ENCODE measurements at regions not wholly inside any gene's neighbourhood (a gene's known extent, or its start where the extent isn't known, plus 50 kb on each side); places are given as distances from the start of the nearest gene placed in this dataset.
"Not testable (repeated sequence)": the region's sequence is repeated elsewhere in the genome, so short reads cannot be mapped to it uniquely, and the experiment has no call there.

- DNase-seq (ENCODE audit: low read depth, low spot score): no peak
Measured at GRCh38 chrX:104513162-104513561, 52.8 kb upstream of the IL1RAPL2 start.

GRCh38 chrX:104510801-104511200, 55.2 kb upstream of the IL1RAPL2 start:
- DNase-seq (ENCODE audit: low read depth, low spot score): no peak

- no peak for DNase-seq (ENCODE audit: low read depth, low spot score)
Measured at GRCh38 chrX:104502460-104502859, 63.5 kb upstream of the IL1RAPL2 start.

GRCh38 chrX:104488811-104489210, 77.2 kb upstream of the IL1RAPL2 start:
- DNase-seq (ENCODE audit: low read depth, low spot score): no peak

GRCh38 chrX:104486691-104487090, 79.3 kb upstream of the IL1RAPL2 start:
- no peak for DNase-seq (ENCODE audit: low read depth, low spot score)

GRCh38 chrX:104482757-104483156, 83.2 kb upstream of the IL1RAPL2 start:
- DNase-seq (ENCODE audit: low read depth, low spot score): no peak

GRCh38 chrX:104469771-104470170, 96.2 kb upstream of the IL1RAPL2 start:
- no peak for DNase-seq (ENCODE audit: low read depth, low spot score)

GRCh38 chrX:104459796-104460195, 106.2 kb upstream of the IL1RAPL2 start:
- DNase-seq (ENCODE audit: low read depth, low spot score): no peak

- not testable (repeated sequence) for DNase-seq (ENCODE audit: low read depth, low spot score)
Measured at GRCh38 chrX:104457130-104457529, 108.9 kb upstream of the IL1RAPL2 start.

GRCh38 chrX:104450316-104450715, 115.7 kb upstream of the IL1RAPL2 start:
- DNase-seq (ENCODE audit: low read depth, low spot score): no peak

- DNase-seq (ENCODE audit: low read depth, low spot score): no peak
Measured at GRCh38 chrX:104445591-104445990, 120.4 kb upstream of the IL1RAPL2 start.

GRCh38 chrX:104435249-104435648, 130.8 kb upstream of the IL1RAPL2 start:
- DNase-seq (ENCODE audit: low read depth, low spot score): no peak

- no peak for DNase-seq (ENCODE audit: low read depth, low spot score)
Measured at GRCh38 chrX:104432321-104432720, 133.7 kb upstream of the IL1RAPL2 start.

- DNase-seq (ENCODE audit: low read depth, low spot score): no peak
Measured at GRCh38 chrX:104430742-104431119, 135.3 kb upstream of the IL1RAPL2 start.

GRCh38 chrX:104430072-104430741, 135.8 kb upstream of the IL1RAPL2 start:
- DNase-seq (ENCODE audit: low read depth, low spot score): no peak

- no peak for DNase-seq (ENCODE audit: low read depth, low spot score)
Measured at GRCh38 chrX:104428231-104428630, 137.8 kb upstream of the IL1RAPL2 start.

- no peak for DNase-seq (ENCODE audit: low read depth, low spot score)
Measured at GRCh38 chrX:104427693-104428092, 138.3 kb upstream of the IL1RAPL2 start.

- DNase-seq (ENCODE audit: low read depth, low spot score): no peak
Measured at GRCh38 chrX:104427073-104427472, 138.9 kb upstream of the IL1RAPL2 start.

- no peak for DNase-seq (ENCODE audit: low read depth, low spot score)
Measured at GRCh38 chrX:104420907-104421306, 145.1 kb upstream of the IL1RAPL2 start.

GRCh38 chrX:104419926-104420325, 146.1 kb upstream of the IL1RAPL2 start:
- no peak for DNase-seq (ENCODE audit: low read depth, low spot score)

GRCh38 chrX:104419211-104419610, 146.8 kb upstream of the IL1RAPL2 start:
- DNase-seq (ENCODE audit: low read depth, low spot score): no peak

GRCh38 chrX:104411800-104412199, 154.2 kb upstream of the IL1RAPL2 start:
- no peak for DNase-seq (ENCODE audit: low read depth, low spot score)

GRCh38 chrX:104400387-104400786, 145.7 kb upstream of the ESX1 start:
- no peak for DNase-seq (ENCODE audit: low read depth, low spot score)

GRCh38 chrX:104392350-104392749, 137.6 kb upstream of the ESX1 start:
- DNase-seq (ENCODE audit: low read depth, low spot score): no peak

Data from pulmonary artery endothelial cell (primary cell).